ENCODE measurements at regions not wholly inside any gene's neighbourhood (a gene's known extent, or its start where the extent isn't known, plus 50 kb on each side); places are given as distances from the start of the nearest gene placed in this dataset.

- TF ChIP-seq CTCF (IDR thresholded peaks at IDR 0.05) = no peak
- TF ChIP-seq POLR2A (IDR thresholded peaks at IDR 0.05) = no peak
- no peak for TF ChIP-seq POLR2AphosphoS5 (IDR thresholded peaks at IDR 0.05)
- TF ChIP-seq EP300 (IDR thresholded peaks at IDR 0.05) = no peak
Measured at GRCh38 chr10:55870186-55870585, 490.9 kb downstream of the ZWINT start.

Measured in sigmoid colon (tissue), 4 donors.